Endodermal cell (in vitro differentiated cells): ENCODE measurements at regions not wholly inside any gene's neighbourhood (a gene's known extent, or its start where the extent isn't known, plus 50 kb on each side); places are given as distances from the start of the nearest gene placed in this dataset.

Experiments used
- DNase-seq: peaks from one replicate; pipeline ENCODE4 v3.0.0-alpha.2; 2017
- H3K27ac ChIP-seq: 2 replicates; pipeline ENCODE4 v1.5.1; 2013; ENCODE audit warnings: mild to moderate bottlenecking, low read depth, low read length, moderate library complexity
- H3K27me3 ChIP-seq: 2 replicates; pipeline ENCODE4 v1.6.1; 2013; ENCODE audit warnings: mild to moderate bottlenecking, low read length, moderate library complexity; ENCODE audit not compliant: insufficient read depth, control insufficient read depth, poor library complexity, severe bottlenecking
- H3K36me3 ChIP-seq: 2 replicates; pipeline ENCODE4 v1.7.0; 2013; ENCODE audit warnings: mild to moderate bottlenecking, low read length, moderate library complexity; ENCODE audit not compliant: control insufficient read depth, insufficient read depth
- H3K4me1 ChIP-seq: one replicate; pipeline ENCODE4 v1.7.0; 2013; ENCODE audit warnings: low read length; ENCODE audit not compliant: control insufficient read depth, insufficient read depth
- H3K4me3 ChIP-seq: 2 replicates; pipeline ENCODE4 v1.5.1; 2013; ENCODE audit warnings: mild to moderate bottlenecking, low read length, moderate library complexity
- H3K9ac ChIP-seq: 2 replicates; pipeline ENCODE4 v1.6.1; 2013; ENCODE audit warnings: mild to moderate bottlenecking, low read length, moderate library complexity; ENCODE audit not compliant: poor library complexity, severe bottlenecking; ENCODE audit errors: extremely low read depth
- H3K9me3 ChIP-seq: 2 replicates; pipeline ENCODE4 v1.6.1; 2013; ENCODE audit warnings: mild to moderate bottlenecking, low read length, moderate library complexity; ENCODE audit not compliant: control insufficient read depth
- H3K27ac Mint-ChIP-seq: 2 replicates; pipeline ENCODE4 v1.8.0; 2020; ENCODE audit warnings: mixed read lengths
- H3K27me3 Mint-ChIP-seq: 2 replicates; pipeline ENCODE4 v1.8.0; 2021; ENCODE audit warnings: mild to moderate bottlenecking, mixed read lengths; ENCODE audit not compliant: insufficient read depth
- H3K36me3 Mint-ChIP-seq: 2 replicates; pipeline ENCODE4 v1.8.0; 2020; ENCODE audit warnings: low read depth, mixed read lengths
- H3K4me1 Mint-ChIP-seq: 2 replicates; pipeline ENCODE4 v1.8.0; 2020; ENCODE audit warnings: mixed read lengths
- H3K4me3 Mint-ChIP-seq: 2 replicates; pipeline ENCODE4 v1.8.0; 2020; ENCODE audit warnings: mild to moderate bottlenecking, moderate library complexity, mixed read lengths
- H3K9me3 Mint-ChIP-seq: 2 replicates; pipeline ENCODE4 v1.8.0; 2020; ENCODE audit warnings: mild to moderate bottlenecking, mixed read lengths
- CTCF ChIP-seq: fragments of 200-600 bp; sonication (generic); conservative IDR thresholded peaks from 2 replicates; pipeline ENCODE4 v1.5.0; 2021; ENCODE audit warnings: antibody characterized with exemption, mild to moderate bottlenecking
- WGBS, 2 experiments: methylation state at CpG; one replicate each; pipeline versions ENCODE4 v1.1.5 to v1.1.7; 2013; ENCODE audit warnings: missing lambda C conversion rate in 2 of 2, mixed read lengths in 1 of 2; ENCODE audit not compliant: insufficient coverage in 1 of 2, insufficient read length in 1 of 2; 5-methylcytosine and 5-hydroxymethylcytosine counted together

GRCh38 chr3:191566469-191566868, 105.5 kb downstream of the PYDC2 start:
- Mint-ChIP-seq H3K27me3 (no peaks in the 10 kb centered on the region), H3K36me3 (no peaks in the 10 kb centered on the region), H3K4me3 (no peak overlapping the region), H3K27ac (no peak overlapping the region), H3K4me1 (peaks cover 8% of the 10 kb centered on the region), H3K9me3 (no peaks in the 10 kb centered on the region)
- no peak for TF ChIP-seq CTCF
- Histone ChIP-seq H3K36me3 (no peaks in the 10 kb centered on the region), H3K4me3 (no peak overlapping the region), H3K9ac (no peak overlapping the region), H3K27me3 (no peaks in the 10 kb centered on the region), H3K4me1 (no peaks in the 10 kb centered on the region), H3K9me3 (peaks cover 10% of the 10 kb centered on the region), H3K27ac (no peak overlapping the region)
- 100% methylated on average over 1 of the region's 1 CpG for WGBS, 2 experiments
- no peak for DNase-seq

- Mint-ChIP-seq H3K27me3 (no peaks in the 10 kb centered on the region), H3K4me3 (no peak overlapping the region), H3K4me1 (peaks cover 8% of the 10 kb centered on the region), H3K27ac (no peak overlapping the region), H3K9me3 (no peaks in the 10 kb centered on the region), H3K36me3 (no peaks in the 10 kb centered on the region)
- no peak overlapping the region for H3K4me3 ChIP-seq
- no peak for TF ChIP-seq CTCF
- no peak overlapping the region for H3K27ac ChIP-seq
- H3K9ac ChIP-seq: no peak overlapping the region
- no peaks in the 10 kb centered on the region for H3K36me3 ChIP-seq
- H3K27me3 ChIP-seq: no peaks in the 10 kb centered on the region
- no peaks in the 10 kb centered on the region for H3K9me3 ChIP-seq
- no peaks in the 10 kb centered on the region for H3K4me1 ChIP-seq
- DNase-seq: no peak
- WGBS, 2 experiments: 97% methylated on average over 7 of the region's 7 CpGs; no CpG with 5 or more reads in 1 of the 2 experiments
Measured at GRCh38 chr3:191568206-191568605, 107.2 kb downstream of the PYDC2 start.

GRCh38 chr3:191592105-191592504, 131.1 kb downstream of the PYDC2 start:
- Mint-ChIP-seq H3K27me3 (no peaks in the 10 kb centered on the region), H3K4me3 (no peak overlapping the region), H3K36me3 (no peaks in the 10 kb centered on the region), H3K27ac (no peak overlapping the region), H3K9me3 (no peaks in the 10 kb centered on the region), H3K4me1 (no peaks in the 10 kb centered on the region)
- DNase-seq: no peak
- WGBS, 2 experiments: 95 to 100% methylated on average over 1 of the region's 1 CpG
- Histone ChIP-seq H3K27me3 (no peaks in the 10 kb centered on the region), H3K4me1 (no peaks in the 10 kb centered on the region), H3K9me3 (no peaks in the 10 kb centered on the region), H3K36me3 (no peaks in the 10 kb centered on the region), H3K9ac (no peak overlapping the region), H3K4me3 (no peak overlapping the region), H3K27ac (no peak overlapping the region)
- no peak for TF ChIP-seq CTCF
